ENCODE measurements at regions not wholly inside any gene's neighbourhood (a gene's known extent, or its start where the extent isn't known, plus 50 kb on each side); places are given as distances from the start of the nearest gene placed in this dataset.
"Not testable (repeated sequence)": the region's sequence is repeated elsewhere in the genome, so short reads cannot be mapped to it uniquely, and the experiment has no call there.

- no peak for DNase-seq (ENCODE audit: low spot score)
Measured at GRCh38 chr3:28033059-28033784, 208.2 kb upstream of the CMC1 start.

- DNase-seq (ENCODE audit: low spot score): no peak
Measured at GRCh38 chr3:28036599-28037575, 204.5 kb upstream of the CMC1 start.

- no peak for DNase-seq (ENCODE audit: low spot score)
Measured at GRCh38 chr3:28039234-28039633, 202.2 kb upstream of the CMC1 start.

- no peak for DNase-seq (ENCODE audit: low spot score)
Measured at GRCh38 chr3:28039829-28040228, 201.6 kb upstream of the CMC1 start.

GRCh38 chr3:28042095-28042635 lies 199.3 kb upstream of the CMC1 start:
- DNase-seq (ENCODE audit: low spot score): no peak

- DNase-seq (ENCODE audit: low spot score): no peak
Measured at GRCh38 chr3:28042707-28043106, 198.7 kb upstream of the CMC1 start.

GRCh38 chr3:28050120-28050519 lies 191.3 kb upstream of the CMC1 start:
- no peak for DNase-seq (ENCODE audit: low spot score)

GRCh38 chr3:28050885-28051284 lies 190.5 kb upstream of the CMC1 start:
- DNase-seq (ENCODE audit: low spot score): peak; percentile 68

- DNase-seq (ENCODE audit: low spot score): peak; percentile 17
Measured at GRCh38 chr3:28053759-28054158, 187.7 kb upstream of the CMC1 start.

- no peak for DNase-seq (ENCODE audit: low spot score)
Measured at GRCh38 chr3:28056806-28057205, 184.6 kb upstream of the CMC1 start.

- no peak for DNase-seq (ENCODE audit: low spot score)
Measured at GRCh38 chr3:28057539-28057938, 183.9 kb upstream of the CMC1 start.

- not testable (repeated sequence) for DNase-seq (ENCODE audit: low spot score)
Measured at GRCh38 chr3:28059199-28059598, 182.2 kb upstream of the CMC1 start.

GRCh38 chr3:28066020-28066419 lies 175.4 kb upstream of the CMC1 start:
- DNase-seq (ENCODE audit: low spot score): no peak

GRCh38 chr3:28067014-28067413 lies 174.4 kb upstream of the CMC1 start:
- no peak for DNase-seq (ENCODE audit: low spot score)

- DNase-seq (ENCODE audit: low spot score): no peak
Measured at GRCh38 chr3:28068342-28068741, 173.1 kb upstream of the CMC1 start.

GRCh38 chr3:28069438-28069837 lies 172.0 kb upstream of the CMC1 start:
- DNase-seq (ENCODE audit: low spot score): no peak

- DNase-seq (ENCODE audit: low spot score): no peak
Measured at GRCh38 chr3:28076246-28076645, 165.2 kb upstream of the CMC1 start.

- no peak for DNase-seq (ENCODE audit: low spot score)
Measured at GRCh38 chr3:28077572-28077971, 163.8 kb upstream of the CMC1 start.

GRCh38 chr3:28078536-28078935 lies 162.9 kb upstream of the CMC1 start:
- no peak for DNase-seq (ENCODE audit: low spot score)

- DNase-seq (ENCODE audit: low spot score): no peak
Measured at GRCh38 chr3:28080716-28081115, 160.7 kb upstream of the CMC1 start.

GRCh38 chr3:28081533-28081947 lies 159.9 kb upstream of the CMC1 start:
- DNase-seq (ENCODE audit: low spot score): no peak

- DNase-seq (ENCODE audit: low spot score): no peak
Measured at GRCh38 chr3:28087591-28087990, 153.8 kb upstream of the CMC1 start.
